HCT116 (cell line): ENCODE measurements at regions not wholly inside any gene's neighbourhood (a gene's known extent, or its start where the extent isn't known, plus 50 kb on each side); places are given as distances from the start of the nearest gene placed in this dataset.

ENCODE experiments used
- ATAC-seq: fragments of 200-7000 bp; cut with Tn5 transposase; 2 replicates; pipeline ENCODE4 v1.9.1; 2020; ENCODE audit warnings: mild to moderate bottlenecking, moderate library complexity
- BruUV-seq: library from RNA; stranded (reverse); fragments of 400-500 nt; replicated peaks from 2 replicates; lab custom pipeline; 2021; lab: Mats Ljungman, UMichigan
- CTCF ChIA-PET: fragments of 300-600 bp; sonication (Branson Sonifier 250); formaldehyde crosslinking; loops from one replicate; lab custom pipeline; 2021; ENCODE audit warnings: antibody characterized with exemption; lab: Charles Lee
- POLR2A ChIA-PET: fragments of 300-600, 350-600 bp; sonication (Branson Sonifier 250); formaldehyde crosslinking; loops from one replicate; lab custom pipeline; 2021; ENCODE audit warnings: antibody characterized with exemption; lab: Charles Lee
- RAD21 ChIA-PET, 2 experiments: fragments of 300-600 bp; sonication (Branson Sonifier 250); formaldehyde crosslinking; loops; one replicate each; lab custom pipeline; 2023; ENCODE audit warnings: low total read pairs in 2 of 2; ENCODE audit not compliant: uncharacterized antibody in 2 of 2, unreplicated experiment in 2 of 2, low non-redundant PET in 1 of 2; lab: Charles Lee
- DNase-seq: peaks from one replicate; pipeline ENCODE4 v3.0.0-alpha.2; 2010; ENCODE audit warnings: low read depth, low spot score
- H2AFZ ChIP-seq: fragments of 200-600 bp; shearing (Covaris generic), sonication (generic); 2 replicates; pipeline ENCODE4 v1.6.1; 2017; ENCODE audit warnings: low read depth, mixed run types, mixed read lengths, antibody characterized with exemption, low read length; ENCODE audit not compliant: poor library complexity, severe bottlenecking
- H3K27ac ChIP-seq: 2 replicates; pipeline ENCODE4 v1.5.1; 2012; ENCODE audit warnings: low read depth, low read length
- H3K27me3 ChIP-seq: fragments of 200-600 bp; sonication (generic); 2 replicates; pipeline ENCODE4 v1.6.1; 2016; ENCODE audit warnings: mixed run types, low read length, mixed read lengths; ENCODE audit not compliant: insufficient read depth
- H3K36me3 ChIP-seq, 2 experiments: fragments of 200-500 bp in 1 of 2; fragments of 200-600 bp in 1 of 2; sonication (Bioruptor generic) in 1 of 2; sonication (generic) in 1 of 2; 2 replicates each; pipeline versions ENCODE4 v1.5.1 to v1.6.1; 2014 to 2016; ENCODE audit warnings: low read length in 2 of 2, inconsistent platforms in 1 of 2, mixed read lengths in 1 of 2, mixed run types in 1 of 2; ENCODE audit not compliant: insufficient read depth in 2 of 2, control insufficient read depth in 1 of 2
- H3K4me1 ChIP-seq, 2 experiments: fragments of 200-600 bp in 1 of 2; sonication (generic) in 1 of 2; 2 replicates each; pipeline versions ENCODE4 v1.5.1 to v1.6.1; 2012 to 2017; ENCODE audit warnings: low read length in 2 of 2, inconsistent platforms in 1 of 2, mild to moderate bottlenecking in 1 of 2, mixed read lengths in 1 of 2, mixed run types in 1 of 2, moderate library complexity in 1 of 2; ENCODE audit not compliant: insufficient read depth in 2 of 2, control insufficient read depth in 1 of 2
- H3K4me2 ChIP-seq: fragments of 200-600 bp; sonication (generic); 2 replicates; pipeline ENCODE4 v1.6.1; 2017; ENCODE audit warnings: mixed run types, low read length, mixed read lengths
- H3K4me3 ChIP-seq, 2 experiments: fragments of 200-600 bp in 1 of 2; sonication (generic) in 1 of 2; replicated peaks in 1 of 2; 2 replicates each; pipeline ENCODE4 v1.5.1; 2011 to 2016; ENCODE audit warnings: low read length in 2 of 2, control low read depth in 1 of 2, low read depth in 1 of 2, mild to moderate bottlenecking in 1 of 2, mixed read lengths in 1 of 2, mixed run types in 1 of 2
- H3K79me2 ChIP-seq: fragments of 200-600 bp; sonication (generic); 2 replicates; pipeline ENCODE4 v1.6.1; 2017; ENCODE audit warnings: mild to moderate bottlenecking, mixed run types, low read length, moderate library complexity, mixed read lengths; ENCODE audit not compliant: insufficient read depth
- H3K9ac ChIP-seq: fragments of 200-600 bp; sonication (generic); 2 replicates; pipeline ENCODE4 v1.6.1; 2016; ENCODE audit warnings: low read length, mixed read lengths
- H3K9me2 ChIP-seq: fragments of 200-600 bp; sonication (generic), shearing (Covaris generic); 2 replicates; pipeline ENCODE4 v1.6.1; 2017; ENCODE audit warnings: mixed run types, mild to moderate bottlenecking, moderate library complexity; ENCODE audit not compliant: insufficient read depth
- H3K9me3 ChIP-seq, 2 experiments: fragments of 200-500 bp in 1 of 2; fragments of 200-600 bp in 1 of 2; sonication (Bioruptor generic) in 1 of 2; sonication (generic) in 1 of 2; 2 replicates each; pipeline ENCODE4 v1.6.1; 2014 to 2017; ENCODE audit warnings: low read length in 2 of 2, mixed read lengths in 2 of 2, inconsistent platforms in 1 of 2, low read depth in 1 of 2, mild to moderate bottlenecking in 1 of 2, mixed run types in 1 of 2, moderate library complexity in 1 of 2; ENCODE audit not compliant: control insufficient read depth in 1 of 2, insufficient read depth in 1 of 2
- H4K20me1 ChIP-seq: fragments of 200-600 bp; sonication (generic), shearing (Covaris generic); 2 replicates; pipeline ENCODE4 v1.6.1; 2017; ENCODE audit warnings: mixed run types, mild to moderate bottlenecking, moderate library complexity; ENCODE audit not compliant: insufficient read depth
- CBX3 ChIP-seq: IDR thresholded peaks from 2 replicates; pipeline ENCODE4 v1.6.1; 2012; ENCODE audit warnings: low read depth
- CEBPB ChIP-seq: IDR thresholded peaks from 2 replicates; pipeline ENCODE4 v1.6.1; 2012; ENCODE audit warnings: low read depth
- EGR1 ChIP-seq: IDR thresholded peaks from 2 replicates; pipeline ENCODE4 v1.6.1; 2012; ENCODE audit warnings: low read depth
- ELF1 ChIP-seq: IDR thresholded peaks from 2 replicates; pipeline ENCODE4 v1.6.1; 2012; ENCODE audit warnings: low read depth, borderline replicate concordance
- EZH2 ChIP-seq: fragments of 200-600 bp; sonication (generic); IDR thresholded peaks from 2 replicates; pipeline ENCODE4 v1.6.1; 2017; ENCODE audit warnings: antibody characterized with exemption, mixed run types
- JUND ChIP-seq: IDR thresholded peaks from 2 replicates; pipeline ENCODE4 v1.6.1; 2012
- POLR2A ChIP-seq: IDR thresholded peaks from 2 replicates; pipeline ENCODE4 v1.7.0; 2011; ENCODE audit warnings: borderline replicate concordance; ENCODE audit not compliant: insufficient read depth, insufficient read length; ENCODE audit errors: extremely low read depth
- RAD21 ChIP-seq: IDR thresholded peaks from 2 replicates; pipeline ENCODE4 v1.6.1; 2012; ENCODE audit warnings: low read depth, mild to moderate bottlenecking
- SP1 ChIP-seq: IDR thresholded peaks from 2 replicates; pipeline ENCODE4 v1.6.1; 2012; ENCODE audit warnings: low read depth
- SRF ChIP-seq: IDR thresholded peaks from 2 replicates; pipeline ENCODE4 v1.6.1; 2012; ENCODE audit warnings: low read depth
- TCF7L2 ChIP-seq: IDR thresholded peaks from 2 replicates; pipeline ENCODE4 v1.7.0; 2011; ENCODE audit warnings: borderline replicate concordance, inconsistent platforms; ENCODE audit not compliant: insufficient read depth, insufficient read length; ENCODE audit errors: extremely low read depth
- YY1 ChIP-seq: IDR thresholded peaks from 2 replicates; pipeline ENCODE4 v1.6.1; 2011; ENCODE audit warnings: low read length, low read depth, moderate library complexity, mild to moderate bottlenecking; ENCODE audit not compliant: insufficient replicate concordance; ENCODE audit errors: extremely low read depth
- ZFX ChIP-seq: fragments of 450-650 bp; IDR thresholded peaks from 2 replicates; pipeline ENCODE4 v1.6.1; 2017
- intact Hi-C: fragments of 100-400 bp; cut with micrococcal nuclease; formaldehyde crosslinking; loops from 2 replicates; pipeline ENCODE4 v1.10.0; 2022
- TF ChIP-seq, protein P1 (sequence below): IDR thresholded peaks from 2 replicates; pipeline ENCODE4 v1.6.1; 2011; ENCODE audit warnings: mild to moderate bottlenecking, low read length, moderate library complexity; ENCODE audit not compliant: insufficient replicate concordance; ENCODE audit errors: extremely low read depth
- TF ChIP-seq, protein P2 (sequence below): IDR thresholded peaks from 2 replicates; pipeline ENCODE4 v1.6.1; 2012
- TF ChIP-seq, protein P3 (sequence below): IDR thresholded peaks from 2 replicates; pipeline ENCODE4 v1.6.1; 2012

DNA sequence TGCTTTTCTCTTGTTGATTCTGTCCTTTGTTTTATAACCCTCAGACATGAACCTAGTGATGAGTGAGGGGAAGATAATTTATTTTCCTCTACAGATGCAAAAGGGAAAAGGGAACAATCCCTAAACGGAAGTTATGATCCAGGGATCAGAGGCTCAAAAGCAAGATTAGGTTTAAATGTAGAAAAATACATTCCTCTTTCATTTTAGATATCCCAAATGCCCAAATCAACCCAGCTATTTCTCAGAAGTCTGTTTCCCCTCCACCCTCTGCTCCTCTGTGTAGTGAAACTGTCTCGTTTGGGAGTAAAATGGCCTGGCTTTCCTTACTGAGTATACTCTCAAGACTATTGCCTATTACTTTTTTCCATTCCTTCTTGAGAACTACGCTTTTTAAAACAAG, 97.1 kb downstream of the PRL start:
- ChIA-PET POLR2A (no interaction called here), RAD21 (no interaction called here), CTCF (no interaction called here)
- H3K9me3 ChIP-seq = no peaks in the 10 kb centered on the region
- no peaks in the 10 kb centered on the region for H4K20me1 ChIP-seq
- H3K9ac ChIP-seq = no peak overlapping the region
- H3K4me3 ChIP-seq = no peak overlapping the region
- H3K4me1 ChIP-seq = no peaks in the 10 kb centered on the region
- no peak for TF ChIP-seq SP1
- no peak for TF ChIP-seq EZH2
- TF ChIP-seq CEBPB = no peak
- TF ChIP-seq, protein P1, sequence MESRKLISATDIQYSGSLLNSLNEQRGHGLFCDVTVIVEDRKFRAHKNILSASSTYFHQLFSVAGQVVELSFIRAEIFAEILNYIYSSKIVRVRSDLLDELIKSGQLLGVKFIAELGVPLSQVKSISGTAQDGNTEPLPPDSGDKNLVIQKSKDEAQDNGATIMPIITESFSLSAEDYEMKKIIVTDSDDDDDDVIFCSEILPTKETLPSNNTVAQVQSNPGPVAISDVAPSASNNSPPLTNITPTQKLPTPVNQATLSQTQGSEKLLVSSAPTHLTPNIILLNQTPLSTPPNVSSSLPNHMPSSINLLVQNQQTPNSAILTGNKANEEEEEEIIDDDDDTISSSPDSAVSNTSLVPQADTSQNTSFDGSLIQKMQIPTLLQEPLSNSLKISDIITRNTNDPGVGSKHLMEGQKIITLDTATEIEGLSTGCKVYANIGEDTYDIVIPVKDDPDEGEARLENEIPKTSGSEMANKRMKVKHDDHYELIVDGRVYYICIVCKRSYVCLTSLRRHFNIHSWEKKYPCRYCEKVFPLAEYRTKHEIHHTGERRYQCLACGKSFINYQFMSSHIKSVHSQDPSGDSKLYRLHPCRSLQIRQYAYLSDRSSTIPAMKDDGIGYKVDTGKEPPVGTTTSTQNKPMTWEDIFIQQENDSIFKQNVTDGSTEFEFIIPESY = no peak
- TF ChIP-seq CBX3 = no peak
- no peak for TF ChIP-seq EGR1
- no peak for TF ChIP-seq ZFX
- TF ChIP-seq ELF1 = no peak
- ATAC-seq = no peak
- DNase-seq = no peak
- H3K27me3 ChIP-seq = no peaks in the 10 kb centered on the region
- intact Hi-C loops = no loop called here
- no peak overlapping the region for H2AFZ ChIP-seq
- no peaks in the 10 kb centered on the region for H3K79me2 ChIP-seq
- no peak overlapping the region for H3K4me2 ChIP-seq
- no peak overlapping the region for H3K27ac ChIP-seq
- BruUV-seq = no TSS peak
- H3K9me2 ChIP-seq = no peaks in the 10 kb centered on the region
- no peaks in the 10 kb centered on the region for H3K36me3 ChIP-seq

DNA sequence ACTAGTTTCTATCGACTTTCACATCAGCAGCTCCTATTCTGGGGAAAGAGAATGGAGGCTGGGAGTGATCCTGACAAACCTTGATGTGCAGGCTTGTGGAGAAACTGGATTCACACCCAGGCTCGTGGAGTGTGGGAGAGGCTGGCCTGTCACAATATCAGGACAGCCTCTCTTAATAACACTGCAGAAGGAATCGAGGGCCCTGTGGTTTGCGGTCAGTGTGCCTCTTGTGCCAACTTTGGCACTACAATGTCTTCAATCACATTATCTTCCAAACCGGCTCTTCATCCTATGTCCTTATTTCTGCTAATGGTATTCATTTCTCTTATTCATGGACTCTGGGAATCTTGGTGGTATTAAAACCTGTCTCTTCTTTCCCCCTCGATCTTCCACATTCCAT, 92.7 kb downstream of the PRL start:
- BruUV-seq = no TSS peak
- H3K9me3 ChIP-seq = no peaks in the 10 kb centered on the region
- no peak overlapping the region for H3K4me2 ChIP-seq
- no peak overlapping the region for H3K9ac ChIP-seq
- POLR2A ChIA-PET = no interaction called here
- no peaks in the 10 kb centered on the region for H4K20me1 ChIP-seq
- H3K36me3 ChIP-seq = no peaks in the 10 kb centered on the region
- CTCF ChIA-PET = no interaction called here
- no peak overlapping the region for H2AFZ ChIP-seq
- H3K79me2 ChIP-seq = no peaks in the 10 kb centered on the region
- RAD21 ChIA-PET = no interaction called here
- H3K4me3 ChIP-seq = no peak overlapping the region
- intact Hi-C loops = no loop called here
- H3K4me1 ChIP-seq = no peaks in the 10 kb centered on the region
- no peaks in the 10 kb centered on the region for H3K27me3 ChIP-seq
- no peak for DNase-seq
- ATAC-seq = no peak
- H3K9me2 ChIP-seq = no peaks in the 10 kb centered on the region
- no peak overlapping the region for H3K27ac ChIP-seq
- TF ChIP-seq CEBPB (no peak), RAD21 (no peak), YY1 (no peak), SRF (no peak), SP1 (no peak), TCF7L2 (no peak), JUND (no peak), POLR2A (no peak)
- TF ChIP-seq, protein P2, sequence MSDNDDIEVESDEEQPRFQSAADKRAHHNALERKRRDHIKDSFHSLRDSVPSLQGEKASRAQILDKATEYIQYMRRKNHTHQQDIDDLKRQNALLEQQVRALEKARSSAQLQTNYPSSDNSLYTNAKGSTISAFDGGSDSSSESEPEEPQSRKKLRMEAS = no peak
- TF ChIP-seq, protein P3, sequence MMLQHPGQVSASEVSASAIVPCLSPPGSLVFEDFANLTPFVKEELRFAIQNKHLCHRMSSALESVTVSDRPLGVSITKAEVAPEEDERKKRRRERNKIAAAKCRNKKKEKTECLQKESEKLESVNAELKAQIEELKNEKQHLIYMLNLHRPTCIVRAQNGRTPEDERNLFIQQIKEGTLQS = no peak
- TF ChIP-seq, protein P1 = no peak
